ENCODE measurements at regions not wholly inside any gene's neighbourhood (a gene's known extent, or its start where the extent isn't known, plus 50 kb on each side); places are given as distances from the start of the nearest gene placed in this dataset.

DNA sequence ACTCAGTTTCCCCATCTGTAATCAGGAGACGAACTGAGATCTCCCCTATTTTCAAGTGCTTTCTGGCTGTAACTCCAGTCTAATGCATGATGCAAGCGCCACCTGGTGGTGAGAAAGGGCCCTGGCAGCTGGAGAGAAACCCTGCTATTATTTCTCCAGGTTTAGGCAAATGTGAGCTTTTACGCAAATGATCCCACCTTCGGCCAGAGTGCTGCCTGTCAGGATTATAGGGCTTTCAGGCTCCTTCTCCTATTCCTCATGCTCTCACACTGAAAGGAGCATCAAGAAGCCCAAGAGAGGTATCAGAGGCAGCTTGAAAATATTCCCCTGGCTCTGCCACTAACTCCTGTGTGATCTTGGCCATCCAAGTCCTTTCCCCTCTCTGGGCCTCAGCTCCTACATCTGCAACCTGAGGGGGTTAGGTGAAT, 93.9 kb upstream of the RASGRF1 start:
- H3K4me3 ChIP-seq (ENCODE audit: low read length): no peak overlapping the region
- H3K9me3 ChIP-seq (ENCODE audit: control insufficient read depth, low read length): no peaks in the 10 kb centered on the region
- H3K4me1 ChIP-seq (ENCODE audit: control insufficient read depth, insufficient read depth, low read length): no peaks in the 10 kb centered on the region
- no peaks in the 10 kb centered on the region for H3K36me3 ChIP-seq (ENCODE audit: control insufficient read depth, insufficient read depth, low read length)
- no peak overlapping the region for H3K9ac ChIP-seq (ENCODE audit: extremely low read depth, low read length, poor library complexity, severe bottlenecking)
- Mint-ChIP-seq H3K4me3 (no peak overlapping the region), H3K4me1 (peaks cover 3% of the 10 kb centered on the region), H3K36me3 (ENCODE audit: low read depth) (no peaks in the 10 kb centered on the region), H3K27ac (no peak overlapping the region), H3K9me3 (no peaks in the 10 kb centered on the region), H3K27me3 (ENCODE audit: insufficient read depth) (peaks cover 6% of the 10 kb centered on the region)
- H3K27ac ChIP-seq (ENCODE audit: low read depth, low read length): no peak overlapping the region
- WGBS, 2 experiments (ENCODE audit: insufficient coverage in 1 of 2, insufficient read length in 1 of 2): 6 to 20% methylated on average over 2 to 4 of the region's 4 CpGs
- peaks cover 7% of the 10 kb centered on the region for H3K27me3 ChIP-seq (ENCODE audit: control insufficient read depth, insufficient read depth, low read length, poor library complexity, severe bottlenecking)
- DNase-seq: peak; percentile 93
- TF ChIP-seq, protein P1, sequence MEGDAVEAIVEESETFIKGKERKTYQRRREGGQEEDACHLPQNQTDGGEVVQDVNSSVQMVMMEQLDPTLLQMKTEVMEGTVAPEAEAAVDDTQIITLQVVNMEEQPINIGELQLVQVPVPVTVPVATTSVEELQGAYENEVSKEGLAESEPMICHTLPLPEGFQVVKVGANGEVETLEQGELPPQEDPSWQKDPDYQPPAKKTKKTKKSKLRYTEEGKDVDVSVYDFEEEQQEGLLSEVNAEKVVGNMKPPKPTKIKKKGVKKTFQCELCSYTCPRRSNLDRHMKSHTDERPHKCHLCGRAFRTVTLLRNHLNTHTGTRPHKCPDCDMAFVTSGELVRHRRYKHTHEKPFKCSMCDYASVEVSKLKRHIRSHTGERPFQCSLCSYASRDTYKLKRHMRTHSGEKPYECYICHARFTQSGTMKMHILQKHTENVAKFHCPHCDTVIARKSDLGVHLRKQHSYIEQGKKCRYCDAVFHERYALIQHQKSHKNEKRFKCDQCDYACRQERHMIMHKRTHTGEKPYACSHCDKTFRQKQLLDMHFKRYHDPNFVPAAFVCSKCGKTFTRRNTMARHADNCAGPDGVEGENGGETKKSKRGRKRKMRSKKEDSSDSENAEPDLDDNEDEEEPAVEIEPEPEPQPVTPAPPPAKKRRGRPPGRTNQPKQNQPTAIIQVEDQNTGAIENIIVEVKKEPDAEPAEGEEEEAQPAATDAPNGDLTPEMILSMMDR (conservative IDR thresholded peaks at IDR 0.05): peak; percentile 98

DNA sequence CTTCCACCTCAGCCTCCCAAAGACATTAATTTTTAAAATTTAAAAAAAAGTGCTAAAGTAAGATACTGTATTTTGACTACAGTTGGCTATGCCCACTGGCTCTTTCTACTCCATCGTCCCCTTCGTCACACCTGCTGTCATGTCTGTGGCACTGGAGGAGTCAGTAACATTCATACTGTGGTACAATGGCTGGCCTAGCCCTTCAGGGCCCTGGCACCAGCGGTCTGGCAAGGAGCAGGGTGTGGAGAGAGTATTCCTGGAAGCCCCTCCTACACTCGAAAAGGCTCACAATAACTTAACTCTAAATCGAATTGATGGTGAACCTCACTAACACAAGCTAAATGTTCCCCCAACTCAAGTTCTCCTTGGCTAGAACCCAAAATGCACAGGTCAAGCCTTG, 89.7 kb upstream of the RASGRF1 start:
- H3K36me3 ChIP-seq (ENCODE audit: control insufficient read depth, insufficient read depth, low read length): no peaks in the 10 kb centered on the region
- H3K36me3 Mint-ChIP-seq (ENCODE audit: low read depth): no peaks in the 10 kb centered on the region
- no peak overlapping the region for H3K4me3 ChIP-seq (ENCODE audit: low read length)
- no peak for DNase-seq
- H3K27me3 Mint-ChIP-seq (ENCODE audit: insufficient read depth): peaks cover 4% of the 10 kb centered on the region
- H3K9me3 Mint-ChIP-seq: no peaks in the 10 kb centered on the region
- no peaks in the 10 kb centered on the region for H3K27me3 ChIP-seq (ENCODE audit: control insufficient read depth, insufficient read depth, low read length, poor library complexity, severe bottlenecking)
- H3K9ac ChIP-seq (ENCODE audit: extremely low read depth, low read length, poor library complexity, severe bottlenecking): no peak overlapping the region
- no peak overlapping the region for H3K4me3 Mint-ChIP-seq
- no peak overlapping the region for H3K27ac Mint-ChIP-seq
- WGBS, 2 experiments (ENCODE audit: insufficient coverage in 1 of 2, insufficient read length in 1 of 2): 94% methylated on average over 5 of the region's 5 CpGs; no CpG with 5 or more reads in 1 of the 2 experiments
- no peak overlapping the region for H3K27ac ChIP-seq (ENCODE audit: low read depth, low read length)
- no peaks in the 10 kb centered on the region for H3K9me3 ChIP-seq (ENCODE audit: control insufficient read depth, low read length)
- peaks cover 14% of the 10 kb centered on the region for H3K4me1 Mint-ChIP-seq
- H3K4me1 ChIP-seq (ENCODE audit: control insufficient read depth, insufficient read depth, low read length): no peaks in the 10 kb centered on the region
- TF ChIP-seq, protein P1 (conservative IDR thresholded peaks at IDR 0.05): no peak

DNA sequence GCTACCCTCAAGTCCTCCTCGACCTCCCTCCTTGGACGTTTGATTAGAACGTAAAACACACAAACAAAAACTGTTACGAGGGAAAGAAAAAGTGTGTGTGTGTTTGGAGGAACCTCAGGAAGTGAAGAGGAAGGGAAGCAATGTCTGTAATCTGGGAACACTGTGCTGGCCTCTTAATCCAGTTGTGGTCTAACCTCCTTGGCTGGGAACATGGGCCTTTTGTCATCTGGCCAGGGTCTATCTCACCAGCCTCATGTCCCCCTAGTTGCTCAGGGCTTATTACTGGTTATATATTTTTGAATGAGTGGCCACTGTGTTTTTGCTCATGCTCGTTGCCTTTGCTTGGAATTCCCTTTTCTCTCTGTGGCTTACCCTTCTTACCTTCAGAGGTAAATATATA, 89.0 kb upstream of the RASGRF1 start:
- H3K4me1 Mint-ChIP-seq: peaks cover 14% of the 10 kb centered on the region
- no peak overlapping the region for H3K4me3 Mint-ChIP-seq
- Histone ChIP-seq H3K9me3 (ENCODE audit: control insufficient read depth, low read length) (no peaks in the 10 kb centered on the region), H3K27ac (ENCODE audit: low read depth, low read length) (no peak overlapping the region), H3K9ac (ENCODE audit: extremely low read depth, low read length, poor library complexity, severe bottlenecking) (no peak overlapping the region), H3K4me1 (ENCODE audit: control insufficient read depth, insufficient read depth, low read length) (no peaks in the 10 kb centered on the region), H3K27me3 (ENCODE audit: control insufficient read depth, insufficient read depth, low read length, poor library complexity, severe bottlenecking) (no peaks in the 10 kb centered on the region), H3K4me3 (ENCODE audit: low read length) (no peak overlapping the region), H3K36me3 (ENCODE audit: control insufficient read depth, insufficient read depth, low read length) (no peaks in the 10 kb centered on the region)
- DNase-seq: no peak
- H3K27ac Mint-ChIP-seq: peak overlapping the region; percentile 87
- peaks cover 4% of the 10 kb centered on the region for H3K27me3 Mint-ChIP-seq (ENCODE audit: insufficient read depth)
- no peaks in the 10 kb centered on the region for H3K36me3 Mint-ChIP-seq (ENCODE audit: low read depth)
- TF ChIP-seq, protein P1 (conservative IDR thresholded peaks at IDR 0.05): no peak
- 79 to 96% methylated on average over 4 to 5 of the region's 5 CpGs for WGBS, 2 experiments (ENCODE audit: insufficient coverage in 1 of 2, insufficient read length in 1 of 2)
- no peaks in the 10 kb centered on the region for H3K9me3 Mint-ChIP-seq

Measured in endodermal cell (in vitro differentiated cells).